ENCODE measurements at regions not wholly inside any gene's neighbourhood (a gene's known extent, or its start where the extent isn't known, plus 50 kb on each side); places are given as distances from the start of the nearest gene placed in this dataset.

DNA sequence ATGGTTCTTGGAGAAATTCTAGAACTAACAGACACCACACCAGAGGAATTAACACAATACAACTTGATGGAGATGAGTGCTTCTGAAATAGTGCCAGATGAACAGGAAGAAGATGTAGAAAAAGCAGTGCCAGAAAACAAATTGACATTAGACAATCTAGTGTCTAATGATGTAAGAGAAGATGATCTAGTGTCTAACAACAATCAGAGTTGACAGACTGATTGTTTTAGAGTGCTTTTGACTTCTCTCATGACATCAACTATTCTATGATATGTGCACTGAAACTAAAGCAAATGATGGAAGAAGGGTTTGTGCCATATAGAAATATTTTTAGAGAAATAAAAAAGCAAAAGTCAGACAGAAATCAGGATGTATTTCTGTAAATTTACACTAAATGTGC is 646.1 kb upstream of the KIF2B start:
- no peaks in the 10 kb centered on the region for H3K36me3 ChIP-seq (ENCODE audit: control insufficient read depth, insufficient read depth, low read length)
- H3K9me3 ChIP-seq (ENCODE audit: control insufficient read depth, insufficient read depth, low read depth, low read length): peaks cover 3% of the 10 kb centered on the region; the same call in 1 of the 2 replicates
- TF ChIP-seq POLR2AphosphoS5 (IDR thresholded peaks at IDR 0.05; ENCODE audit: low read depth, low read length) (no peak), SIN3A (IDR thresholded peaks at IDR 0.05; ENCODE audit: borderline replicate concordance, insufficient read depth, low read depth, low read length) (no peak), TCF7L2 (IDR thresholded peaks at IDR 0.05; ENCODE audit: low read depth, low read length) (no peak)
- TF ChIP-seq, protein P1, sequence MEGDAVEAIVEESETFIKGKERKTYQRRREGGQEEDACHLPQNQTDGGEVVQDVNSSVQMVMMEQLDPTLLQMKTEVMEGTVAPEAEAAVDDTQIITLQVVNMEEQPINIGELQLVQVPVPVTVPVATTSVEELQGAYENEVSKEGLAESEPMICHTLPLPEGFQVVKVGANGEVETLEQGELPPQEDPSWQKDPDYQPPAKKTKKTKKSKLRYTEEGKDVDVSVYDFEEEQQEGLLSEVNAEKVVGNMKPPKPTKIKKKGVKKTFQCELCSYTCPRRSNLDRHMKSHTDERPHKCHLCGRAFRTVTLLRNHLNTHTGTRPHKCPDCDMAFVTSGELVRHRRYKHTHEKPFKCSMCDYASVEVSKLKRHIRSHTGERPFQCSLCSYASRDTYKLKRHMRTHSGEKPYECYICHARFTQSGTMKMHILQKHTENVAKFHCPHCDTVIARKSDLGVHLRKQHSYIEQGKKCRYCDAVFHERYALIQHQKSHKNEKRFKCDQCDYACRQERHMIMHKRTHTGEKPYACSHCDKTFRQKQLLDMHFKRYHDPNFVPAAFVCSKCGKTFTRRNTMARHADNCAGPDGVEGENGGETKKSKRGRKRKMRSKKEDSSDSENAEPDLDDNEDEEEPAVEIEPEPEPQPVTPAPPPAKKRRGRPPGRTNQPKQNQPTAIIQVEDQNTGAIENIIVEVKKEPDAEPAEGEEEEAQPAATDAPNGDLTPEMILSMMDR (IDR thresholded peaks at IDR 0.05): no peak
- TF ChIP-seq, protein P2, sequence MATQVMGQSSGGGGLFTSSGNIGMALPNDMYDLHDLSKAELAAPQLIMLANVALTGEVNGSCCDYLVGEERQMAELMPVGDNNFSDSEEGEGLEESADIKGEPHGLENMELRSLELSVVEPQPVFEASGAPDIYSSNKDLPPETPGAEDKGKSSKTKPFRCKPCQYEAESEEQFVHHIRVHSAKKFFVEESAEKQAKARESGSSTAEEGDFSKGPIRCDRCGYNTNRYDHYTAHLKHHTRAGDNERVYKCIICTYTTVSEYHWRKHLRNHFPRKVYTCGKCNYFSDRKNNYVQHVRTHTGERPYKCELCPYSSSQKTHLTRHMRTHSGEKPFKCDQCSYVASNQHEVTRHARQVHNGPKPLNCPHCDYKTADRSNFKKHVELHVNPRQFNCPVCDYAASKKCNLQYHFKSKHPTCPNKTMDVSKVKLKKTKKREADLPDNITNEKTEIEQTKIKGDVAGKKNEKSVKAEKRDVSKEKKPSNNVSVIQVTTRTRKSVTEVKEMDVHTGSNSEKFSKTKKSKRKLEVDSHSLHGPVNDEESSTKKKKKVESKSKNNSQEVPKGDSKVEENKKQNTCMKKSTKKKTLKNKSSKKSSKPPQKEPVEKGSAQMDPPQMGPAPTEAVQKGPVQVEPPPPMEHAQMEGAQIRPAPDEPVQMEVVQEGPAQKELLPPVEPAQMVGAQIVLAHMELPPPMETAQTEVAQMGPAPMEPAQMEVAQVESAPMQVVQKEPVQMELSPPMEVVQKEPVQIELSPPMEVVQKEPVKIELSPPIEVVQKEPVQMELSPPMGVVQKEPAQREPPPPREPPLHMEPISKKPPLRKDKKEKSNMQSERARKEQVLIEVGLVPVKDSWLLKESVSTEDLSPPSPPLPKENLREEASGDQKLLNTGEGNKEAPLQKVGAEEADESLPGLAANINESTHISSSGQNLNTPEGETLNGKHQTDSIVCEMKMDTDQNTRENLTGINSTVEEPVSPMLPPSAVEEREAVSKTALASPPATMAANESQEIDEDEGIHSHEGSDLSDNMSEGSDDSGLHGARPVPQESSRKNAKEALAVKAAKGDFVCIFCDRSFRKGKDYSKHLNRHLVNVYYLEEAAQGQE (IDR thresholded peaks at IDR 0.05; ENCODE audit: insufficient read depth in 1 of 2, low read depth in 2 of 2, low read length in 1 of 2): no peak
- no peaks in the 10 kb centered on the region for H3K27me3 ChIP-seq (ENCODE audit: control insufficient read depth, insufficient read depth, low read length)
- DNase-seq (ENCODE audit: low read depth, low spot score): no peak
- no peak overlapping the region for H3K27ac ChIP-seq (ENCODE audit: low read length)
- no peaks in the 10 kb centered on the region for H3K4me1 ChIP-seq (ENCODE audit: control insufficient read depth, insufficient read depth, low read length)
- intact Hi-C loops (cut with micrococcal nuclease; ENCODE audit: unreplicated experiment) (no loop called here), in situ Hi-C loops (cut with HindIII; ENCODE audit: low pct_unique_long_range_greater_than_20kb, low sequenced_read_pairs) (no loop called here)
- no peak for ATAC-seq
- no TSS peak for BruUV-seq (replicated peaks)
- H3K4me3 ChIP-seq (ENCODE audit: low read depth in 2 of 2, low read length in 2 of 2): no peak overlapping the region
- ChIA-PET CTCF (no interaction called here), POLR2A (no interaction called here)

DNA sequence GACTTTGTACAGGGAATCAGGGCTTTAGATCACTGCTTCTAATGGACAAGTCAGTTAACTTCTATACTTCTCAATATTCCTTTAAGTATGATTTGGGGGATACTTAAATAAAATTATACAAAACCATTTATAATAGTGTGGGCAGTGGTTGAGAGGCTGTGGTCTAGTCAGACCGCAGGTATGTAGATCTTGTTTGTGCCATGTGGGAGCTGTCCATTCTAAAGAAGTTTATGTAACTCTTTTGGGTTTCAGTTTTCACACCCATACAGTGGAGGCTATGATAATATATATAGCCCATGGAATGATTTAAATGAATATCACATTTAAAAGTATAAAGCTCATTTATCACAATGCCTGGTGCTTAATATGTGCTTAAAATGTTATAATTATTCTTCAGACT is 654.3 kb upstream of the KIF2B start:
- POLR2A ChIA-PET: no interaction called here

More for the DNA sequence above, 654.3 kb upstream of the KIF2B start:
- ATAC-seq: no peak
- no peak for DNase-seq (ENCODE audit: low read depth, low spot score)
- Histone ChIP-seq H3K36me3 (ENCODE audit: control insufficient read depth, insufficient read depth, low read length) (no peaks in the 10 kb centered on the region), H3K4me3 (ENCODE audit: low read depth in 2 of 2, low read length in 2 of 2) (no peak overlapping the region), H3K4me1 (ENCODE audit: control insufficient read depth, insufficient read depth, low read length) (no peaks in the 10 kb centered on the region), H3K9me3 (ENCODE audit: control insufficient read depth, insufficient read depth, low read depth, low read length) (peaks cover 4% of the 10 kb centered on the region; the same call in 1 of the 2 replicates), H3K27me3 (ENCODE audit: control insufficient read depth, insufficient read depth, low read length) (no peaks in the 10 kb centered on the region), H3K27ac (ENCODE audit: low read length) (no peak overlapping the region)
- in situ Hi-C loops (cut with HindIII; ENCODE audit: low pct_unique_long_range_greater_than_20kb, low sequenced_read_pairs) (no loop called here), intact Hi-C loops (cut with micrococcal nuclease; ENCODE audit: unreplicated experiment) (no loop called here)
- no TSS peak for BruUV-seq (replicated peaks)
- TF ChIP-seq TCF7L2 (IDR thresholded peaks at IDR 0.05; ENCODE audit: low read depth, low read length) (no peak), POLR2AphosphoS5 (IDR thresholded peaks at IDR 0.05; ENCODE audit: low read depth, low read length) (no peak), SIN3A (IDR thresholded peaks at IDR 0.05; ENCODE audit: borderline replicate concordance, insufficient read depth, low read depth, low read length) (no peak)
- TF ChIP-seq, protein P2 (IDR thresholded peaks at IDR 0.05; ENCODE audit: insufficient read depth in 1 of 2, low read depth in 2 of 2, low read length in 1 of 2): no peak
- TF ChIP-seq, protein P1 (IDR thresholded peaks at IDR 0.05): no peak
- CTCF ChIA-PET: interaction anchor here (0.7 kb wide), 1 partner anchor 1509 kb away, joined by 4 read pairs; no protein-coding TSS in a partner anchor

Data from Panc1 (cell line).